ENCODE measurements at regions not wholly inside any gene's neighbourhood (a gene's known extent, or its start where the extent isn't known, plus 50 kb on each side); places are given as distances from the start of the nearest gene placed in this dataset.

DNA sequence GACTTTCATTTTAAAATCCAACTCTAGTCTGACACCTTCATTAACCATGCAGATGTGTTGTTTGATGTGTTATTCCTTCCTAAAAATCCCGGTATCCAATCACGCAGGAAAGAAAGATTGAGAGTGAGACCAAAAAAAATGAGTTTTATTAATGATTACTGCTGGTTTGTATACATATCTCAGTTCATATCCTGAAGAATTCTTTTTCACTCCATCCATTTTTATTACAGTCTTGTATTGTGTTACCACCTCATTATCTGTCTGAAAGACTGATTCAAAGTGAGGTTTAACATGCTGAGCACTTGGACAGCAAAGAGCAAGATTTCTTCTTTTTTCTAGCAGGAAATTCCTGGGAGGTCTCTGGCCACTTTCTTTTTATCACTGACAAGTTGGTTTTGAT is 268.3 kb downstream of the CDH11 start:
- Histone ChIP-seq H2BK120ac (ENCODE audit: low read depth, low read length, poor library complexity, severe bottlenecking) (no peak overlapping the region), H4K5ac (ENCODE audit: insufficient read length, low read depth, low read length) (no peak overlapping the region), H3K79me1 (ENCODE audit: insufficient read depth, low read depth, low read length, poor library complexity, severe bottlenecking) (no peaks in the 10 kb centered on the region), H3K14ac (ENCODE audit: insufficient read depth, low read length) (no peak overlapping the region), H3K23ac (ENCODE audit: insufficient read length, low read depth, low read length) (no peak overlapping the region), H2BK15ac (ENCODE audit: low read depth, low read length) (no peak overlapping the region), H2BK20ac (ENCODE audit: low read depth, low read length, poor library complexity, severe bottlenecking) (no peak overlapping the region), H3K9me3 (ENCODE audit: control insufficient read depth, low read depth, low read length) (no peaks in the 10 kb centered on the region), H3K79me2 (ENCODE audit: insufficient read depth, low read length) (no peaks in the 10 kb centered on the region), H4K20me1 (ENCODE audit: control insufficient read depth, insufficient read depth, insufficient read length) (no peaks in the 10 kb centered on the region), H3T11ph (ENCODE audit: low read length) (no peak overlapping the region), H2BK12ac (ENCODE audit: insufficient read length, low read depth, low read length) (no peak overlapping the region), H3K23me2 (ENCODE audit: insufficient read length, low read depth, low read length, poor library complexity, severe bottlenecking) (no peaks in the 10 kb centered on the region), H3K4ac (ENCODE audit: low read depth, low read length) (no peak overlapping the region), H3K56ac (ENCODE audit: insufficient read length, low read depth, low read length) (no peak overlapping the region), H3K4me1 (ENCODE audit: insufficient read depth, low read length) (no peaks in the 10 kb centered on the region), H3K4me2 (ENCODE audit: insufficient read depth, insufficient read length, low read length) (no peak overlapping the region), H2AK5ac (ENCODE audit: insufficient read length, low read length) (no peak overlapping the region), H3K18ac (ENCODE audit: insufficient read length, low read depth, low read length) (no peak overlapping the region), H4K8ac (replicated peaks; ENCODE audit: insufficient read length, low read depth, low read length) (no peak overlapping the region), H2BK5ac (ENCODE audit: insufficient read length, low read length) (no peak overlapping the region), H4K91ac (ENCODE audit: insufficient read length, low read depth, low read length) (no peak overlapping the region), H3K9ac (ENCODE audit: extremely low read depth, insufficient read length, low read length) (no peak overlapping the region), H3K27ac (ENCODE audit: insufficient read length, low read depth, low read length) (no peak overlapping the region), H2AFZ (ENCODE audit: low read length) (no peak overlapping the region), H3K27me3 (ENCODE audit: insufficient read depth, low read length) (no peaks in the 10 kb centered on the region)
- Mint-ChIP-seq H3K27ac (no peak overlapping the region), H3K9me3 (no peaks in the 10 kb centered on the region), H3K4me1 (no peaks in the 10 kb centered on the region), H3K27me3 (ENCODE audit: low read depth) (no peaks in the 10 kb centered on the region), H3K4me3 (no peak overlapping the region), H3K36me3 (ENCODE audit: insufficient read depth in 1 of 3, low read depth in 3 of 3) (no peaks in the 10 kb centered on the region)
- no peak for DNase-seq
- no CpG with 5 or more reads among the region's 2 CpGs for WGBS (ENCODE audit: extremely low coverage, insufficient read length, low lambda C conversion rate)
- TF ChIP-seq, protein P1, sequence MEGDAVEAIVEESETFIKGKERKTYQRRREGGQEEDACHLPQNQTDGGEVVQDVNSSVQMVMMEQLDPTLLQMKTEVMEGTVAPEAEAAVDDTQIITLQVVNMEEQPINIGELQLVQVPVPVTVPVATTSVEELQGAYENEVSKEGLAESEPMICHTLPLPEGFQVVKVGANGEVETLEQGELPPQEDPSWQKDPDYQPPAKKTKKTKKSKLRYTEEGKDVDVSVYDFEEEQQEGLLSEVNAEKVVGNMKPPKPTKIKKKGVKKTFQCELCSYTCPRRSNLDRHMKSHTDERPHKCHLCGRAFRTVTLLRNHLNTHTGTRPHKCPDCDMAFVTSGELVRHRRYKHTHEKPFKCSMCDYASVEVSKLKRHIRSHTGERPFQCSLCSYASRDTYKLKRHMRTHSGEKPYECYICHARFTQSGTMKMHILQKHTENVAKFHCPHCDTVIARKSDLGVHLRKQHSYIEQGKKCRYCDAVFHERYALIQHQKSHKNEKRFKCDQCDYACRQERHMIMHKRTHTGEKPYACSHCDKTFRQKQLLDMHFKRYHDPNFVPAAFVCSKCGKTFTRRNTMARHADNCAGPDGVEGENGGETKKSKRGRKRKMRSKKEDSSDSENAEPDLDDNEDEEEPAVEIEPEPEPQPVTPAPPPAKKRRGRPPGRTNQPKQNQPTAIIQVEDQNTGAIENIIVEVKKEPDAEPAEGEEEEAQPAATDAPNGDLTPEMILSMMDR (conservative IDR thresholded peaks at IDR 0.05), result no peak

Data from H9 (cell line).